ENCODE measurements at regions not wholly inside any gene's neighbourhood (a gene's known extent, or its start where the extent isn't known, plus 50 kb on each side); places are given as distances from the start of the nearest gene placed in this dataset.
"Not testable (repeated sequence)": the region's sequence is repeated elsewhere in the genome, so short reads cannot be mapped to it uniquely, and the experiment has no call there.

GRCh38 chr2:87198422-87198821 lies 176.8 kb upstream of the PLGLB1 start:
- TF ChIP-seq CTCF, POLR2A (IDR thresholded peaks at IDR 0.05): not testable (repeated sequence)

Measured in right lobe of liver (tissue), 4 donors.